Calu3 (cell line): ENCODE measurements at regions not wholly inside any gene's neighbourhood (a gene's known extent, or its start where the extent isn't known, plus 50 kb on each side); places are given as distances from the start of the nearest gene placed in this dataset.

Experiments used
- BruUV-seq: library from RNA; stranded (reverse); fragments of 400-500 nt; replicated peaks from 2 replicates; lab custom pipeline; 2021; lab: Mats Ljungman, UMichigan
- CTCF ChIA-PET: fragments of 300-600 bp; sonication (Branson Sonifier 250); formaldehyde crosslinking; loops from one replicate; lab custom pipeline; 2022; ENCODE audit warnings: antibody characterized with exemption; lab: Charles Lee
- DNase-seq: peaks from one replicate; pipeline ENCODE4 v3.0.0; 2022
- H3K27ac Mint-ChIP-seq: one replicate; pipeline ENCODE4 v1.8.0; 2022; ENCODE audit warnings: mixed read lengths; ENCODE audit not compliant: unreplicated experiment
- H3K27me3 Mint-ChIP-seq: one replicate; pipeline ENCODE4 v1.8.0; 2022; ENCODE audit warnings: mixed read lengths; ENCODE audit not compliant: unreplicated experiment
- H3K36me3 Mint-ChIP-seq: one replicate; pipeline ENCODE4 v1.8.0; 2022; ENCODE audit warnings: mild to moderate bottlenecking, moderate library complexity, mixed read lengths; ENCODE audit not compliant: insufficient read depth, unreplicated experiment
- H3K4me1 Mint-ChIP-seq: one replicate; pipeline ENCODE4 v1.8.0; 2022; ENCODE audit warnings: mild to moderate bottlenecking, low read depth, mixed read lengths; ENCODE audit not compliant: unreplicated experiment
- H3K4me3 Mint-ChIP-seq: one replicate; pipeline ENCODE4 v1.8.0; 2022; ENCODE audit warnings: mild to moderate bottlenecking, low read depth, moderate library complexity, mixed read lengths; ENCODE audit not compliant: unreplicated experiment
- H3K9me3 Mint-ChIP-seq: one replicate; pipeline ENCODE4 v1.8.0; 2022; ENCODE audit warnings: low read depth, mixed read lengths; ENCODE audit not compliant: unreplicated experiment
- intact Hi-C: fragments of 100-400 bp; cut with micrococcal nuclease; formaldehyde crosslinking; loops from one replicate; pipeline ENCODE4 v1.10.0; 2022; ENCODE audit not compliant: unreplicated experiment
- TF ChIP-seq, protein P1 (sequence below): fragments of 200-600 bp; IDR thresholded peaks from one replicate; pipeline ENCODE4 v1.8.0; 2022; ENCODE audit warnings: antibody characterized with exemption; ENCODE audit not compliant: unreplicated experiment

DNA sequence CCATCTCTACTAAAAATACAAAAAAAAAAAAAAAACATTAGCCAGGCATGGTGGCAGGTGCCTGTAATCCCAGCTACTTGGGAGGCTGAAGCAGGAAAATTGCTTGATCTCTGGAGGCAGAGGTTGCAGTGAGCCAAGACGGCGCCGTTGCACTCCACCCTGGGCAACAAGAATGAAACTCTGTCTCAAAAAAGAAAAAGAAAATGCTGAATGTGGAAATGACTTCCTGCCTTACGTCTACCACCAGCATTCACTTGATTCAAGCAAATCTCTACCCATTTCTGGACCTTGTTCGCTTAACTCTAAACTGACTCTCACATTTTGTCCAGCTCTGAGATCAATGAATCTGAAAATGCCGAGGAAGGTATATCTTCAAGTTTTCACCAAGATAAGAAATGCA is 825.3 kb downstream of the TRIB2 start:
- Mint-ChIP-seq H3K4me3 (no peak overlapping the region), H3K4me1 (peaks cover 49% of the 10 kb centered on the region), H3K9me3 (no peaks in the 10 kb centered on the region), H3K27me3 (no peaks in the 10 kb centered on the region), H3K36me3 (peaks cover 16% of the 10 kb centered on the region), H3K27ac (no peak overlapping the region)
- BruUV-seq, result no TSS peak
- intact Hi-C loops, result no loop called here
- CTCF ChIA-PET, result no interaction called here
- no peak for DNase-seq
- TF ChIP-seq, protein P1, sequence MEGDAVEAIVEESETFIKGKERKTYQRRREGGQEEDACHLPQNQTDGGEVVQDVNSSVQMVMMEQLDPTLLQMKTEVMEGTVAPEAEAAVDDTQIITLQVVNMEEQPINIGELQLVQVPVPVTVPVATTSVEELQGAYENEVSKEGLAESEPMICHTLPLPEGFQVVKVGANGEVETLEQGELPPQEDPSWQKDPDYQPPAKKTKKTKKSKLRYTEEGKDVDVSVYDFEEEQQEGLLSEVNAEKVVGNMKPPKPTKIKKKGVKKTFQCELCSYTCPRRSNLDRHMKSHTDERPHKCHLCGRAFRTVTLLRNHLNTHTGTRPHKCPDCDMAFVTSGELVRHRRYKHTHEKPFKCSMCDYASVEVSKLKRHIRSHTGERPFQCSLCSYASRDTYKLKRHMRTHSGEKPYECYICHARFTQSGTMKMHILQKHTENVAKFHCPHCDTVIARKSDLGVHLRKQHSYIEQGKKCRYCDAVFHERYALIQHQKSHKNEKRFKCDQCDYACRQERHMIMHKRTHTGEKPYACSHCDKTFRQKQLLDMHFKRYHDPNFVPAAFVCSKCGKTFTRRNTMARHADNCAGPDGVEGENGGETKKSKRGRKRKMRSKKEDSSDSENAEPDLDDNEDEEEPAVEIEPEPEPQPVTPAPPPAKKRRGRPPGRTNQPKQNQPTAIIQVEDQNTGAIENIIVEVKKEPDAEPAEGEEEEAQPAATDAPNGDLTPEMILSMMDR, result no peak

DNA sequence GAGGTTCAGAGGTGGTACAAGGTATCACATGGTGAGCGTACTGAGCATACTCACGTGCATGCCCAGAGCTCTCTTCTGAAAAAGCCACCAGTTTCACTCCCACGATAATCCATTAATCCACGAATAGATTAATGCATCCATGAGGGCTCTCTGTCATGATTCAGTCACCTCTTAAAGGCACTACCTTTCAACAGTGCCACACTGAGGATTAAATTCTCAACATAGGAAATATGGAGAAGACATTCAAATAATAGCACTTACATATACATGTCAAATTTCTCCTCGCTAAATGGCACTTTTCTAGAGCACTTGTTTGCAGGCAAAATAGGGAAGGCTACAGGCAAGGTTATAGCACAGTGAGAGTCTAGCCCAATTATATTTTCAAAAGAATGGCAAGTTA is 825.9 kb downstream of the TRIB2 start:
- DNase-seq, result no peak
- CTCF ChIA-PET, result no interaction called here
- Mint-ChIP-seq H3K36me3 (peaks cover 10% of the 10 kb centered on the region), H3K9me3 (no peaks in the 10 kb centered on the region), H3K27ac (no peak overlapping the region), H3K4me3 (no peak overlapping the region), H3K27me3 (no peaks in the 10 kb centered on the region), H3K4me1 (peaks cover 43% of the 10 kb centered on the region)
- TF ChIP-seq, protein P1, result no peak
- no TSS peak for BruUV-seq
- intact Hi-C loops, result no loop called here

DNA sequence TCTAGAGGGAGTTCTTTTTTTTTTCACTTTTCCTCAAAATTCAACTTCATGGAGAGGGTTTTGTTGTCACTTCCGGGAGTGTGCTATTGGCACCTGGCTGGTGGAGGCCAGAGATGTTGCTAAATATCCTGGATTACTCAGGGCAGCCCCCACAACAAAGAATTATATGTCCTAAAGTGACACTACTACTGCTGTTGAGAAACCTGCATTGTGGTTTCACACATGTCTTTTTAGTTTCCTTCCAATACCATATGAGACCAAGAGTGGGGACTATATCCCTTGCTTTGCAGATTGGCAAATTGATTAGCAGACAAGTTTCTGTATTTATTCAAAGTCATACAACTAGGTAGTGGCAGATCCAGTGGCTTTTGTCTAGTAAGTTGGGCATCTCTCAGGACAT is 826.8 kb downstream of the TRIB2 start:
- no peaks in the 10 kb centered on the region for H3K9me3 Mint-ChIP-seq
- intact Hi-C loops, result no loop called here
- TF ChIP-seq, protein P1, result no peak
- H3K4me1 Mint-ChIP-seq, result peaks cover 37% of the 10 kb centered on the region
- no TSS peak for BruUV-seq
- no peak overlapping the region for H3K27ac Mint-ChIP-seq
- CTCF ChIA-PET, result no interaction called here
- peaks cover 5% of the 10 kb centered on the region for H3K36me3 Mint-ChIP-seq
- H3K27me3 Mint-ChIP-seq, result no peaks in the 10 kb centered on the region
- no peak for DNase-seq
- H3K4me3 Mint-ChIP-seq, result no peak overlapping the region

DNA sequence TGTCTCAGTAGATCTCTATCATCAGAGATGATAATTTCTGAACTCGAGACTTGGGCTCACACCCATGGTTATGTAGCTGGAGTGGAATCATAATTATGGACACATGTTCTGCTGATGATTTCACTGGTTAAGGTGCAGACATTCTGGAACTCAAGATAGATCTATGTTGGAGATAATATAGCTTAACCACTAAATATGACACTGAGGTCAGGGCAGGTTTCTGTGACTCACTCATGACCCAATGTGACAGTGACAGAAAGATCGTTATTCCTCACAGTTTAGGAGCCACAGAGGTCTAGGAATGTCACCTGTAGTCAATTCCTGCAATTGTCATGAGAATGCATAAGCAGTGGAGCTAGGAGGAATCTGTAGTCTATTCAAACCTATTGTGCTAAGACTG is 828.6 kb downstream of the TRIB2 start:
- DNase-seq, result no peak
- H3K27ac Mint-ChIP-seq, result no peak overlapping the region
- no peaks in the 10 kb centered on the region for H3K9me3 Mint-ChIP-seq
- TF ChIP-seq, protein P1, result no peak
- H3K27me3 Mint-ChIP-seq, result no peaks in the 10 kb centered on the region
- H3K4me1 Mint-ChIP-seq, result peaks cover 27% of the 10 kb centered on the region
- CTCF ChIA-PET, result no interaction called here
- no peak overlapping the region for H3K4me3 Mint-ChIP-seq
- BruUV-seq, result no TSS peak
- intact Hi-C loops, result no loop called here
- peaks cover 5% of the 10 kb centered on the region for H3K36me3 Mint-ChIP-seq
